ENCODE measurements at regions not wholly inside any gene's neighbourhood (a gene's known extent, or its start where the extent isn't known, plus 50 kb on each side); places are given as distances from the start of the nearest gene placed in this dataset.

DNA sequence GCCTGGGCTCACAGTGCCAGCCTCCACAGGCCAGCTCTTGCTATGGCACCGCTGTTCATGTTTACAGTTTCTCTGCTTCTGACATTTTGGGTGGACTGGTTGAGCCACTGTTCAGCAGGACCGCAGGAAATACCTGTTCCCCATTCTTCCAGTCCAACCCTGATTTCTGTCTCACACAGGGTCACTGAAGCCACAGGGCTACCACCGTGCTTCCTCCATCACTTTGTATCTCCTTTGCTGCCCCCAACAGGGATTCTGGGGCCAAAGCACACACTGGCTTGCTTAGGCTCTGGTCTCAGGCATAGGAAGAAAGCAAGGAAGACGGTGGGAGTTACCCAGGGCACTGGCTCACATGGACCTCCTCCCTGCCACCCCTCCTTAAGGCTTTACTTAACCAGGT is 164.5 kb downstream of the UNC5CL start:
- TF ChIP-seq, protein P1, sequence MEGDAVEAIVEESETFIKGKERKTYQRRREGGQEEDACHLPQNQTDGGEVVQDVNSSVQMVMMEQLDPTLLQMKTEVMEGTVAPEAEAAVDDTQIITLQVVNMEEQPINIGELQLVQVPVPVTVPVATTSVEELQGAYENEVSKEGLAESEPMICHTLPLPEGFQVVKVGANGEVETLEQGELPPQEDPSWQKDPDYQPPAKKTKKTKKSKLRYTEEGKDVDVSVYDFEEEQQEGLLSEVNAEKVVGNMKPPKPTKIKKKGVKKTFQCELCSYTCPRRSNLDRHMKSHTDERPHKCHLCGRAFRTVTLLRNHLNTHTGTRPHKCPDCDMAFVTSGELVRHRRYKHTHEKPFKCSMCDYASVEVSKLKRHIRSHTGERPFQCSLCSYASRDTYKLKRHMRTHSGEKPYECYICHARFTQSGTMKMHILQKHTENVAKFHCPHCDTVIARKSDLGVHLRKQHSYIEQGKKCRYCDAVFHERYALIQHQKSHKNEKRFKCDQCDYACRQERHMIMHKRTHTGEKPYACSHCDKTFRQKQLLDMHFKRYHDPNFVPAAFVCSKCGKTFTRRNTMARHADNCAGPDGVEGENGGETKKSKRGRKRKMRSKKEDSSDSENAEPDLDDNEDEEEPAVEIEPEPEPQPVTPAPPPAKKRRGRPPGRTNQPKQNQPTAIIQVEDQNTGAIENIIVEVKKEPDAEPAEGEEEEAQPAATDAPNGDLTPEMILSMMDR (IDR thresholded peaks at IDR 0.05) = no peak
- TF ChIP-seq POLR2A (IDR thresholded peaks at IDR 0.05) = no peak

Data from testis (tissue), 2 donors.